Gastrocnemius medialis (tissue), 4 donors: ENCODE measurements at regions not wholly inside any gene's neighbourhood (a gene's known extent, or its start where the extent isn't known, plus 50 kb on each side); places are given as distances from the start of the nearest gene placed in this dataset.

Source experiments
- CTCF ChIP-seq, 5 experiments: fragments of 450-650 bp in 3 of 5; fragments of 200-600 bp in 2 of 5; sonication (generic) in 2 of 5; IDR thresholded peaks in 4 of 5; conservative IDR thresholded peaks in 1 of 5; 1 replicate in 4 of 5; 2 replicates in 1 of 5; pipeline ENCODE4 v1.5.1; 2016 to 2019; ENCODE audit warnings: antibody characterized with exemption in 5 of 5, mild to moderate bottlenecking in 3 of 5, moderate library complexity in 3 of 5
- POLR2A ChIP-seq, 2 donors: fragments of 450-650 bp; IDR thresholded peaks; one replicate each; pipeline ENCODE4 v1.6.1; 2017; ENCODE audit warnings: antibody characterized with exemption in 2 of 2, mild to moderate bottlenecking in 2 of 2, moderate library complexity in 2 of 2

- TF ChIP-seq CTCF (IDR thresholded peaks at IDR 0.05 in 4 of 5, conservative IDR thresholded peaks at IDR 0.05 in 1 of 5): no peak
- TF ChIP-seq POLR2A (IDR thresholded peaks at IDR 0.05): no peak
Observed at GRCh38 chr6:133166766-133167165, 74.4 kb upstream of the EYA4 start.
